Colonic mucosa (tissue), 4 donors: ENCODE measurements at regions not wholly inside any gene's neighbourhood (a gene's known extent, or its start where the extent isn't known, plus 50 kb on each side); places are given as distances from the start of the nearest gene placed in this dataset.

Experiments used
- DNase-seq: peaks from one replicate; pipeline ENCODE4 v3.0.0-alpha.2; 2020
- H3K27ac ChIP-seq: fragments of 200-600 bp; one replicate; pipeline ENCODE4 v1.8.0; 2021
- H3K27me3 ChIP-seq: fragments of 200-600 bp; one replicate; pipeline ENCODE4 v1.8.0; 2021
- H3K36me3 ChIP-seq: fragments of 200-600 bp; one replicate; pipeline ENCODE4 v1.8.0; 2021
- H3K4me1 ChIP-seq: fragments of 200-600 bp; one replicate; pipeline ENCODE4 v1.8.0; 2021; ENCODE audit warnings: mild to moderate bottlenecking
- H3K4me3 ChIP-seq: fragments of 200-600 bp; one replicate; pipeline ENCODE4 v1.8.0; 2021
- H3K9ac ChIP-seq, 2 donors: one replicate each; pipeline ENCODE4 v1.7.0; 2013; ENCODE audit warnings: control low read depth in 2 of 2, low read depth in 2 of 2, low read length in 2 of 2
- H3K9me3 ChIP-seq: fragments of 200-600 bp; one replicate; pipeline ENCODE4 v1.8.0; 2021
- CTCF ChIP-seq: fragments of 200-600 bp; IDR thresholded peaks from one replicate; pipeline ENCODE4 v1.8.0; 2022; ENCODE audit warnings: antibody characterized with exemption, mild to moderate bottlenecking
- intact Hi-C: fragments of 100-400 bp; cut with DNase I; formaldehyde crosslinking; loops from one replicate; pipeline ENCODE4 v1.14.1; 2022
- donor health status: healthy.
- donor health status: DM: no; HTN: no; CAD: no.
- donor health status: DM: no; HTN: no; CAD: no.

DNA sequence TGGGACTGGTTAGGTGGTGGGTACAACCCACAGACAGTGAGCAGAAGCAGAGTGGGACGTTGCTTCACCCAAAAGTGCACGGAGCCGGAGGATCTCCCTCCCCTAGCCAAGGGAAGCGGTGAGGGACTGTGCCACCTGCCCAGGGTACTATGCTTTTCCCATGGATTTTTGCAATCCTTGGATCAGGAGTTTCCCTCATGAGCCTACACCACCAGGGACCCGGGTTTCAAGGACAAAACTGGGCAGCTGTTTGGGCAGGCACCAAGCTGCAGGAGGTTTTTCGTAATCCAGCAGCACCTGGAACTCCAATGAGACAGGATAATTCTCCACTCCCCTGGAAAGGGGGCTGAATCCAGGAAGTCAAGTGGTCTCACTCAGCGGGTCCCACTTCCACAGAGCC lies 209.1 kb upstream of the CXCL12 start:
- H3K9ac ChIP-seq = no peak overlapping the region
- H3K36me3 ChIP-seq = no peaks in the 10 kb centered on the region
- H3K9me3 ChIP-seq = no peaks in the 10 kb centered on the region
- H3K4me3 ChIP-seq = no peak overlapping the region
- DNase-seq = no peak
- H3K27me3 ChIP-seq = no peaks in the 10 kb centered on the region
- no peak for TF ChIP-seq CTCF
- H3K27ac ChIP-seq = no peak overlapping the region
- no peaks in the 10 kb centered on the region for H3K4me1 ChIP-seq
- intact Hi-C loops = no loop called here

GRCh38 chr10:44607116-44607515 lies 222.2 kb upstream of the CXCL12 start:
- TF ChIP-seq CTCF = no peak

DNA sequence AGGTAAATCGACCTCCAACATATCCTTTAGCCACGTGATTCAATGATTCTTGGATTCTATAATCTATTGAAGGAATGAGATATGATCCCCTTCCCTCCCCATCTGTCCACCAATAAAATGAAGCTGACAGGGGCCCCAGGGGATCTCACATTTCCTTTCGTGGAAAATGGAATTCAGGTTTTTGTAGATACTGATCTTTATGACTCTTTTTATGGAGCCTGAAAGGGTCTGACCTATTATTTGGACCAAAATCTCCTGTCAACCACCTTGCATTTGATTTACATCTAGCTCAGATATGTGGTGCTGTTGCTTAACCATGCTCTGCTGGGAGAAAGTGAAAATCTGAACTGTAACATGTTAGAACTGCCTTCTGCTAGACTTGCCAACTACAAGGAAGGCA lies 234.0 kb upstream of the CXCL12 start:
- H3K9me3 ChIP-seq = no peaks in the 10 kb centered on the region
- no peak overlapping the region for H3K4me3 ChIP-seq
- H3K4me1 ChIP-seq = no peaks in the 10 kb centered on the region
- H3K27me3 ChIP-seq = no peaks in the 10 kb centered on the region
- intact Hi-C loops = no loop called here
- no peak for DNase-seq
- H3K36me3 ChIP-seq = no peaks in the 10 kb centered on the region
- no peak overlapping the region for H3K9ac ChIP-seq
- H3K27ac ChIP-seq = no peak overlapping the region
- TF ChIP-seq CTCF = no peak

More at GRCh38 chr10:44607116-44607515, 222.2 kb upstream of the CXCL12 start:
- intact Hi-C loops = no loop called here
- DNase-seq = no peak
- Histone ChIP-seq H3K4me3 (no peak overlapping the region), H3K9ac (no peak overlapping the region), H3K27ac (no peak overlapping the region), H3K27me3 (no peaks in the 10 kb centered on the region), H3K4me1 (no peaks in the 10 kb centered on the region), H3K36me3 (no peaks in the 10 kb centered on the region), H3K9me3 (no peaks in the 10 kb centered on the region)

- intact Hi-C loops = no loop called here
- no peak overlapping the region for H3K4me3 ChIP-seq
- H3K9me3 ChIP-seq = no peaks in the 10 kb centered on the region
- DNase-seq = no peak
- TF ChIP-seq CTCF = no peak
- no peak overlapping the region for H3K27ac ChIP-seq
- H3K36me3 ChIP-seq = no peaks in the 10 kb centered on the region
- no peaks in the 10 kb centered on the region for H3K27me3 ChIP-seq
- H3K9ac ChIP-seq = no peak overlapping the region
- no peaks in the 10 kb centered on the region for H3K4me1 ChIP-seq
Observed at GRCh38 chr10:44619521-44619920, 234.6 kb upstream of the CXCL12 start.

- TF ChIP-seq CTCF = no peak
- Histone ChIP-seq H3K9me3 (no peaks in the 10 kb centered on the region), H3K9ac (no peak overlapping the region), H3K27ac (no peak overlapping the region), H3K27me3 (no peaks in the 10 kb centered on the region), H3K4me1 (no peaks in the 10 kb centered on the region), H3K4me3 (no peak overlapping the region), H3K36me3 (no peaks in the 10 kb centered on the region)
- DNase-seq = no peak
- intact Hi-C loops = no loop called here
Observed at GRCh38 chr10:44619975-44620374, 235.1 kb upstream of the CXCL12 start.
